Lung (tissue), 11 donors: ENCODE measurements at regions not wholly inside any gene's neighbourhood (a gene's known extent, or its start where the extent isn't known, plus 50 kb on each side); places are given as distances from the start of the nearest gene placed in this dataset.

Experiments used
- ATAC-seq: fragments of 200-7000 bp; cut with Tn5 transposase; one replicate; pipeline ENCODE4 v1.9.1; 2020; ENCODE audit warnings: moderate number of reproducible peaks; ENCODE audit not compliant: insufficient read depth, low FRiP score
- DNase-seq, 3 donors: peaks; one replicate each; pipeline ENCODE4 v3.0.0-alpha.2; 2013 to 2017
- H3K27ac ChIP-seq, 2 donors: one replicate each; pipeline ENCODE4 v1.5.1; 2013; ENCODE audit warnings: mild to moderate bottlenecking in 2 of 2, moderate library complexity in 2 of 2, control low read depth in 1 of 2, inconsistent platforms in 1 of 2, low read depth in 1 of 2, low read length in 1 of 2
- H3K27me3 ChIP-seq, 3 donors: one replicate each; pipeline ENCODE4 v1.5.1; 2013; ENCODE audit warnings: low read length in 2 of 3; ENCODE audit not compliant: control insufficient read depth in 3 of 3, insufficient read depth in 3 of 3
- H3K36me3 ChIP-seq, 4 donors: one replicate each; pipeline ENCODE4 v1.5.1; 2013; ENCODE audit warnings: low read length in 4 of 4, mild to moderate bottlenecking in 1 of 4, moderate library complexity in 1 of 4; ENCODE audit not compliant: control insufficient read depth in 4 of 4, insufficient read depth in 4 of 4
- H3K4me1 ChIP-seq, 5 donors: one replicate each; pipeline ENCODE4 v1.5.1; 2013; ENCODE audit warnings: low read length in 5 of 5, mild to moderate bottlenecking in 2 of 5, moderate library complexity in 1 of 5; ENCODE audit not compliant: control insufficient read depth in 5 of 5, insufficient read depth in 5 of 5
- H3K4me3 ChIP-seq: one replicate; pipeline ENCODE4 v1.5.1; 2013; ENCODE audit warnings: mild to moderate bottlenecking, control low read depth, moderate library complexity
- H3K9ac ChIP-seq, 2 donors: one replicate each; pipeline ENCODE4 v1.5.1; 2013; ENCODE audit warnings: low read length in 2 of 2, control low read depth in 1 of 2; ENCODE audit not compliant: insufficient read depth in 1 of 2
- H3K9me3 ChIP-seq, 4 donors: one replicate each; pipeline ENCODE4 v1.5.1; 2013; ENCODE audit warnings: low read length in 3 of 4, mild to moderate bottlenecking in 1 of 4, moderate library complexity in 1 of 4; ENCODE audit not compliant: control insufficient read depth in 4 of 4, insufficient read depth in 3 of 4
- WGBS, 2 donors: extraction: QIAGEN DNeasy Blood & Tissue Kit; methylation state at CpG; one replicate each; pipeline ENCODE4 v1.1.7; 2013; 5-methylcytosine and 5-hydroxymethylcytosine counted together
- TF ChIP-seq, protein P1 (sequence below): IDR thresholded peaks from 2 replicates; pipeline ENCODE4 v1.5.1; 2012; ENCODE audit warnings: mild to moderate bottlenecking; ENCODE audit errors: control extremely low read depth, extremely low read depth
- donor health status: control.
- donor health status: control.
- donor health status: Bipolar disorder and iron deficiency.
- donor health status: healthy.
- donor health status: DM: yes; HTN: yes; CAD: no.

DNA sequence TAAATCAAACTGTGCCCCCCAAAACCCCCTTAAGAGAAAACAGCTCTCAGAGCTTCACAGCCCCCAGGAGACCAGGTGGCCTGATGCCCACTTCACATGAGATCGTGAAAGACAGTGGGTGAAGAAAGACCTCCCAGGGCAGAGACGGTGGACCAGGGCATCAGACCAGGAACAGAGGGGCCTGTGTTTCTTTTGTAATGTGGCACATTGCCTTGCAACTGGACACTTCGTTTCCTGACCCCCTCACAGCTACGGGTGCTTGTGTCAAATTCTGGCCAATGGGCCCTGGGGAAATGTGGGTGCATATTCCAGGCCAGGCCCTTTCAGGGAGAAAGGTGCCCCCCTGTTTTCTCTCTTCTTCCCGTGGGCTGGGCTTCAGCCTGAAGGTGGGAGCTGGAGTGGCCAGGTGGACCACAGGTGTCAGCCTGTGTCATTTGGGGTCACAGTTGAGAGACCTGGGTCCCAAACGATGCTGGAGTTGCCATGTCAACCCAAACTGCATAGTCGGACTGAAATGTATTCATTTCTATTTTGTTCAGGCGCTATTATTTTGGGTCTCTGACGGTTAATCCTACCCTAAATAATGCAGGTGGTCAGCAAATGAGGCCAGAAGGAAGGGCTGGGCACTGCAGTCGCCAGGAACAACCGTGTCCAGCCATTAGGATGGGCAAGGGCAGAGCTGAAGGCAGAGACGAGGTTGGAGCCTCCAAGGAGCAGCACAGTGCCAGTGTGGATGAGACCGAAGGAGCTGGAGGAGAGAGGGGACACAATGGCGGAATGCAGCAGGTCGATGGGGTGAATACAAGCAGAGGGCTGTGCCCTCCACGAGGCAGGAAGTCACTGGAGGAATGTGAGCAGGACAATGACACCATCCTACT, 338.2 kb downstream of the EIPR1 start:
- TF ChIP-seq, protein P1, sequence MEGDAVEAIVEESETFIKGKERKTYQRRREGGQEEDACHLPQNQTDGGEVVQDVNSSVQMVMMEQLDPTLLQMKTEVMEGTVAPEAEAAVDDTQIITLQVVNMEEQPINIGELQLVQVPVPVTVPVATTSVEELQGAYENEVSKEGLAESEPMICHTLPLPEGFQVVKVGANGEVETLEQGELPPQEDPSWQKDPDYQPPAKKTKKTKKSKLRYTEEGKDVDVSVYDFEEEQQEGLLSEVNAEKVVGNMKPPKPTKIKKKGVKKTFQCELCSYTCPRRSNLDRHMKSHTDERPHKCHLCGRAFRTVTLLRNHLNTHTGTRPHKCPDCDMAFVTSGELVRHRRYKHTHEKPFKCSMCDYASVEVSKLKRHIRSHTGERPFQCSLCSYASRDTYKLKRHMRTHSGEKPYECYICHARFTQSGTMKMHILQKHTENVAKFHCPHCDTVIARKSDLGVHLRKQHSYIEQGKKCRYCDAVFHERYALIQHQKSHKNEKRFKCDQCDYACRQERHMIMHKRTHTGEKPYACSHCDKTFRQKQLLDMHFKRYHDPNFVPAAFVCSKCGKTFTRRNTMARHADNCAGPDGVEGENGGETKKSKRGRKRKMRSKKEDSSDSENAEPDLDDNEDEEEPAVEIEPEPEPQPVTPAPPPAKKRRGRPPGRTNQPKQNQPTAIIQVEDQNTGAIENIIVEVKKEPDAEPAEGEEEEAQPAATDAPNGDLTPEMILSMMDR: no peak
- Histone ChIP-seq H3K4me1 (no peaks in the 10 kb centered on the region), H3K27me3 (no peaks in the 10 kb centered on the region), H3K27ac (no peak overlapping the region), H3K9ac (no peak overlapping the region), H3K36me3 (no peaks in the 10 kb centered on the region), H3K9me3 (peaks cover 0 to 4% (median 0%) of the 10 kb centered on the region in 4 donors), H3K4me3 (no peak overlapping the region)
- no peak for DNase-seq
- WGBS, 2 donors: 87% methylated on average over 16 of the region's 16 CpGs
- no peak for ATAC-seq

DNA sequence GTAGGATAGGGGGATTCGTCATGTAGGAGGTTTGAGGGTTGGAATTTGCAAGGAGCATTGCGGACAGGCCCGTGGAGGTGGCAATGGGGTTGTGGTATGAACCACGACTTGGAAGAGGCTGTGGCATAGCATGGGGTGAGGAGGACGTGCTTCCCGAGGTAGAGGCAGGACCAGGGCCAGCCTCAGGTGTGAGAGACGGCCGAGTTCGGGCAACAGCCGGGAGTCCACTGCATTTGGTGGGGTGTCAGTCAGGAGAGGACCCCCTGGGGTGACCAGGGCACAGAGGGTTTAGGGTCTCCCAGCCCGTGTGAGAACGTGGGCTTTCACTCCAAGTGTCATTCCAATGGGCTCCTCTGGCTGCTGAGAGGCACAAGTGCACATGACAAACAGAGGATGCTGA, 339.0 kb downstream of the EIPR1 start:
- H3K27ac ChIP-seq: no peak overlapping the region
- peaks cover 0 to 4% (median 0%) of the 10 kb centered on the region in 4 donors for H3K9me3 ChIP-seq
- no peaks in the 10 kb centered on the region for H3K4me1 ChIP-seq
- TF ChIP-seq, protein P1: no peak
- WGBS, 2 donors: 90 to 91% methylated on average over 12 of the region's 12 CpGs
- H3K9ac ChIP-seq: no peak overlapping the region
- H3K36me3 ChIP-seq: no peaks in the 10 kb centered on the region
- DNase-seq: no peak
- H3K27me3 ChIP-seq: no peaks in the 10 kb centered on the region
- no peak overlapping the region for H3K4me3 ChIP-seq
- no peak for ATAC-seq

DNA sequence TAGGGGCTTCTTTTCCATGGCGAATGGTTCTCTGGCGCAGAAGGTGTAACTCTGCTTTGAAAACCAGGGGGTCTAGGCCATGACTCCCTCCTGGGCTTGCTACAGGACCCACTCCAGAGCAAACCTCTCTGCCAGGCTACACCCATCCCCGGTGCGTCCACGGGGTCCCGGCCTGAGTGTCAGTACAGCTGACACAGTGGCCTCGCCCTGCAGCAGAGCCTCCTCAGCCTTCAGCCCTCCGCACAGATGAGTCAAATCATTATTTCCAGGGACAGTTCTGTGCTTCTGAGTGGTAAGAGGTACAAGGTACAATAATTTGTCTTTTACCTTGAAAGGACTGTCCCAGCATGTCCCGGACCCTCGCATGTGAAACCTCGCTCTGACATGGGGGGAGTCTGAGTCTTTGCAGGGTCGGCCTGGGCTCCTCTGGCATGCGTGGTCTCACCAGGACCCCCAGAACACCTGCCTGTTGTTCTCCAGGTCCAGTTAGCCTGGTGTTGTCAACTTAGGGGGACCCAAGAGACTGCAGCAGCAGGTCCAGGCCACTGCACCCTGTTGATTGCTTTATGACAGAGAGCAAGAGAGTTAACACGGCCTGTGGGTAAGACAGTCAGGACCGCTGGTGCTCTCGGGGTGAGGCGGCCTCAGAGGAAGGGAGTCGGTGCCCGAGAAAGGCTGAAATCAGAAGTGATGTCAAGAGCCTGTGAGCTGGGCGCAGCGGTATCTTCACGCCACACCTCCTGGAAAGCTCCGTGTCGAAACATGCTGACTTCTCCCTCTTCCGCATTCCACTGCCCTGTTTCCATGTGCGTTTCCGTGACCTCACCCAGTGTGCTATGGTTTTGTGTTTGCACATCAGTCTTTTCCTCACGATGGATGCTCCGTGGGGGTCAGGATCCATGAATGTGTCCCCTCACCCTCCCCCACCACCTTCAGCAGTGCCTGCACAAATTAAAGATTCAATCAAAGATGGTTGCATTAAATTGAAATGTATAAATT, 340.1 kb downstream of the EIPR1 start:
- ATAC-seq (no peak), DNase-seq (no peak)
- 90 to 96% methylated on average over 29 of the region's 29 CpGs for WGBS, 2 donors

More for the DNA sequence above, 340.1 kb downstream of the EIPR1 start:
- no peak overlapping the region for H3K4me3 ChIP-seq
- no peaks in the 10 kb centered on the region for H3K27me3 ChIP-seq
- H3K9ac ChIP-seq: no peak overlapping the region
- TF ChIP-seq, protein P1: no peak
- no peak overlapping the region for H3K27ac ChIP-seq
- no peaks in the 10 kb centered on the region for H3K4me1 ChIP-seq
- H3K36me3 ChIP-seq: no peaks in the 10 kb centered on the region
- H3K9me3 ChIP-seq: peaks cover 0 to 2% (median 0%) of the 10 kb centered on the region in 4 donors
